CD14-positive monocyte (primary cell): ENCODE measurements at regions not wholly inside any gene's neighbourhood (a gene's known extent, or its start where the extent isn't known, plus 50 kb on each side); places are given as distances from the start of the nearest gene placed in this dataset.
"Not testable (repeated sequence)": the region's sequence is repeated elsewhere in the genome, so short reads cannot be mapped to it uniquely, and the experiment has no call there.

Experiments used
- DNase-seq, 3 donors: peaks; one replicate each; pipeline ENCODE4 v3.0.0-alpha.2; 2011 to 2022
- H2AFZ ChIP-seq: 2 replicates; pipeline ENCODE4 v1.6.0; 2012; ENCODE audit warnings: mild to moderate bottlenecking, low read depth, low read length, inconsistent platforms; ENCODE audit not compliant: insufficient read depth, poor library complexity, severe bottlenecking
- H3K27ac ChIP-seq, 2 donors: 1 replicate in 1 of 2; 2 replicates in 1 of 2; pipeline ENCODE4 v1.5.1; 2012 to 2013; ENCODE audit warnings: low read length in 2 of 2, control low read depth in 1 of 2, inconsistent platforms in 1 of 2, low read depth in 1 of 2, mild to moderate bottlenecking in 1 of 2
- H3K27me3 ChIP-seq, 2 donors: one replicate each; pipeline versions ENCODE4 v1.6.0 to v1.6.1; 2011 to 2013; ENCODE audit warnings: low read length in 2 of 2; ENCODE audit not compliant: control insufficient read depth in 2 of 2, insufficient read depth in 2 of 2
- H3K36me3 ChIP-seq, 2 donors: replicated peaks in 1 of 2; 1 replicate in 1 of 2; 2 replicates in 1 of 2; pipeline versions ENCODE4 v1.5.1 to v1.6.1; 2012 to 2013; ENCODE audit warnings: low read length in 2 of 2, control low read depth in 1 of 2, inconsistent platforms in 1 of 2, mild to moderate bottlenecking in 1 of 2; ENCODE audit not compliant: insufficient read depth in 2 of 2, control insufficient read depth in 1 of 2
- H3K4me1 ChIP-seq, 2 donors: 1 replicate in 1 of 2; 2 replicates in 1 of 2; pipeline versions ENCODE4 v1.5.1 to v1.6.1; 2012 to 2013; ENCODE audit warnings: low read length in 2 of 2, control low read depth in 1 of 2, inconsistent platforms in 1 of 2, mild to moderate bottlenecking in 1 of 2, moderate library complexity in 1 of 2; ENCODE audit not compliant: insufficient read depth in 2 of 2, control insufficient read depth in 1 of 2
- H3K4me2 ChIP-seq: replicated peaks from 2 replicates; pipeline ENCODE3; 2012; ENCODE audit warnings: low read length, moderate library complexity, mild to moderate bottlenecking; ENCODE audit not compliant: poor library complexity, severe bottlenecking; ENCODE audit errors: extremely low read depth
- H3K4me3 ChIP-seq, 3 experiments: fragments of 200-600 bp in 1 of 3; sonication (generic) in 1 of 3; replicated peaks in 1 of 3; 1 replicate in 2 of 3; 2 replicates in 1 of 3; pipeline ENCODE4 v1.5.1; 2011 to 2013; ENCODE audit warnings: low read length in 3 of 3, mild to moderate bottlenecking in 3 of 3, control low read depth in 2 of 3, low read depth in 2 of 3, inconsistent platforms in 1 of 3, moderate library complexity in 1 of 3
- H3K79me2 ChIP-seq: 2 replicates; pipeline ENCODE4 v1.6.0; 2012; ENCODE audit warnings: mild to moderate bottlenecking, control low read depth, inconsistent platforms, low read length, moderate library complexity; ENCODE audit not compliant: insufficient read depth
- H3K9ac ChIP-seq: 2 replicates; pipeline ENCODE4 v1.6.0; 2017; ENCODE audit warnings: low read length, mild to moderate bottlenecking; ENCODE audit not compliant: insufficient read depth, poor library complexity, severe bottlenecking
- H3K9me3 ChIP-seq, 2 donors: replicated peaks in 1 of 2; 1 replicate in 1 of 2; 2 replicates in 1 of 2; pipeline versions ENCODE4 v1.5.1 to v1.6.1; 2012 to 2013; ENCODE audit warnings: low read length in 2 of 2, control low read depth in 1 of 2; ENCODE audit not compliant: control insufficient read depth in 1 of 2, insufficient read depth in 1 of 2
- H4K20me1 ChIP-seq: 2 replicates; pipeline ENCODE4 v1.6.0; 2012; ENCODE audit warnings: mild to moderate bottlenecking, low read length, control low read depth, moderate library complexity; ENCODE audit not compliant: insufficient read depth
- H3K27ac Mint-ChIP-seq, 7 donors: one replicate each; pipeline ENCODE4 v1.8.0; 2020; ENCODE audit warnings: mild to moderate bottlenecking in 7 of 7, mixed read lengths in 7 of 7, moderate library complexity in 6 of 7, inconsistent platforms in 2 of 7
- H3K27me3 Mint-ChIP-seq, 3 donors: one replicate each; pipeline ENCODE4 v1.8.0; 2021 to 2022; ENCODE audit warnings: low read depth in 3 of 3, mild to moderate bottlenecking in 3 of 3, mixed read lengths in 3 of 3, moderate library complexity in 3 of 3, inconsistent platforms in 1 of 3
- H3K36me3 Mint-ChIP-seq, 2 donors: one replicate each; pipeline ENCODE4 v1.8.0; 2020; ENCODE audit warnings: mixed read lengths in 2 of 2, inconsistent platforms in 1 of 2, mild to moderate bottlenecking in 1 of 2
- H3K4me1 Mint-ChIP-seq: one replicate; pipeline ENCODE4 v1.8.0; 2020; ENCODE audit warnings: mild to moderate bottlenecking, mixed read lengths
- H3K4me3 Mint-ChIP-seq, 2 donors: one replicate each; pipeline ENCODE4 v1.8.0; 2020; ENCODE audit warnings: mild to moderate bottlenecking in 2 of 2, mixed read lengths in 2 of 2, moderate library complexity in 1 of 2
- H3K9me3 Mint-ChIP-seq, 7 donors: one replicate each; pipeline ENCODE4 v1.8.0; 2020 to 2022; ENCODE audit warnings: mixed read lengths in 7 of 7, mild to moderate bottlenecking in 6 of 7, moderate library complexity in 6 of 7, inconsistent platforms in 2 of 7
- CTCF ChIP-seq: fragments of 200-600 bp; IDR thresholded peaks from one replicate; pipeline ENCODE4 v1.8.0; 2022; ENCODE audit warnings: antibody characterized with exemption, mild to moderate bottlenecking
- WGBS: methylation state at CpG from one replicate; pipeline ENCODE4 v1.1.5; 2013; ENCODE audit warnings: missing lambda C conversion rate; ENCODE audit not compliant: insufficient coverage; 5-methylcytosine and 5-hydroxymethylcytosine counted together
- intact Hi-C, 2 donors: fragments of 100-400 bp; cut with micrococcal nuclease; formaldehyde crosslinking; loops; one replicate each; pipeline versions ENCODE4 v1.15.0 to v1.15.1; 2023

GRCh38 chr10:70987396-70988130 is 99.2 kb upstream of the PCBD1 start:
- no peak overlapping the region for H3K9ac ChIP-seq
- Mint-ChIP-seq H3K9me3 (no peaks in the 10 kb centered on the region), H3K4me3 (no peak overlapping the region), H3K4me1 (no peaks in the 10 kb centered on the region), H3K36me3 (no peaks in the 10 kb centered on the region), H3K27me3 (peaks cover 0 to 1% (median 0%) of the 10 kb centered on the region in 3 donors), H3K27ac (no peak overlapping the region)
- no peak for DNase-seq
- no peak for TF ChIP-seq CTCF
- no peaks in the 10 kb centered on the region for H3K4me1 ChIP-seq
- H3K4me2 ChIP-seq: no peak overlapping the region
- no peaks in the 10 kb centered on the region for H3K36me3 ChIP-seq
- H3K9me3 ChIP-seq: no peaks in the 10 kb centered on the region
- H3K4me3 ChIP-seq: no peak overlapping the region
- H4K20me1 ChIP-seq: no peaks in the 10 kb centered on the region
- intact Hi-C loops: no loop called here
- no peak overlapping the region for H3K27ac ChIP-seq
- WGBS: 96% methylated on average over 11 of the region's 16 CpGs
- no peaks in the 10 kb centered on the region for H3K79me2 ChIP-seq
- no peak overlapping the region for H2AFZ ChIP-seq
- H3K27me3 ChIP-seq: no peaks in the 10 kb centered on the region

- intact Hi-C loops, H3K9ac ChIP-seq, H3K27ac ChIP-seq, H3K9me3 ChIP-seq, H3K4me3 ChIP-seq, H4K20me1 ChIP-seq, DNase-seq, H3K4me3 Mint-ChIP-seq, H3K36me3 ChIP-seq, H3K79me2 ChIP-seq, H3K27me3 Mint-ChIP-seq, H3K4me2 ChIP-seq, H3K4me1 Mint-ChIP-seq, H3K27ac Mint-ChIP-seq, H3K27me3 ChIP-seq, H3K4me1 ChIP-seq, H3K36me3 Mint-ChIP-seq, H2AFZ ChIP-seq, H3K9me3 Mint-ChIP-seq: not testable (repeated sequence)
- WGBS: 83% methylated on average over 5 of the region's 8 CpGs
Observed at GRCh38 chr10:70990156-70990555, 101.8 kb upstream of the PCBD1 start.
